GM18498 (cell line): ENCODE measurements at regions not wholly inside any gene's neighbourhood (a gene's known extent, or its start where the extent isn't known, plus 50 kb on each side); places are given as distances from the start of the nearest gene placed in this dataset.

ENCODE experiments used
- ATAC-seq: cut with Tn5 transposase; IDR thresholded peaks from one replicate; pipeline ENCODE4 v1.9.1; 2021; ENCODE audit warnings: mild to moderate bottlenecking, moderate library complexity; ENCODE audit not compliant: unreplicated experiment

- ATAC-seq = no peak
These were observed 153.2 kb upstream of the FRMD4B start for GRCh38 chr3:69539134-69539533.

GRCh38 chr3:69538281-69538680 lies 152.4 kb upstream of the FRMD4B start:
- ATAC-seq = no peak

GRCh38 chr3:69536306-69537020 lies 150.6 kb upstream of the FRMD4B start:
- ATAC-seq = no peak

GRCh38 chr3:69535613-69536012 lies 149.7 kb upstream of the FRMD4B start:
- no peak for ATAC-seq

- ATAC-seq = no peak
These were observed 146.8 kb upstream of the FRMD4B start for GRCh38 chr3:69532547-69533224.

- no peak for ATAC-seq
These were observed 146.0 kb upstream of the FRMD4B start for GRCh38 chr3:69531576-69532546.

GRCh38 chr3:69530554-69530953 lies 144.7 kb upstream of the FRMD4B start:
- no peak for ATAC-seq

- ATAC-seq = no peak
These were observed 141.6 kb upstream of the FRMD4B start for GRCh38 chr3:69527498-69527897.

- ATAC-seq = no peak
These were observed 138.9 kb upstream of the FRMD4B start for GRCh38 chr3:69524816-69525215.

GRCh38 chr3:69521286-69521685 lies 135.4 kb upstream of the FRMD4B start:
- ATAC-seq = no peak

- no peak for ATAC-seq
These were observed 125.5 kb upstream of the FRMD4B start for GRCh38 chr3:69511361-69511760.

GRCh38 chr3:69510481-69511030 lies 124.7 kb upstream of the FRMD4B start:
- no peak for ATAC-seq

GRCh38 chr3:69509288-69509687 lies 123.4 kb upstream of the FRMD4B start:
- no peak for ATAC-seq

GRCh38 chr3:69505770-69506407 lies 120.0 kb upstream of the FRMD4B start:
- no peak for ATAC-seq

- no peak for ATAC-seq
These were observed 118.3 kb upstream of the FRMD4B start for GRCh38 chr3:69504232-69504631.

GRCh38 chr3:69500604-69501003 lies 114.7 kb upstream of the FRMD4B start:
- ATAC-seq = no peak

GRCh38 chr3:69499899-69500421 lies 114.1 kb upstream of the FRMD4B start:
- no peak for ATAC-seq

- no peak for ATAC-seq
These were observed 113.5 kb upstream of the FRMD4B start for GRCh38 chr3:69499422-69499821.

- no peak for ATAC-seq
These were observed 111.0 kb upstream of the FRMD4B start for GRCh38 chr3:69496856-69497255.

- ATAC-seq = no peak
These were observed 108.3 kb upstream of the FRMD4B start for GRCh38 chr3:69494185-69494584.
